ENCODE measurements at regions not wholly inside any gene's neighbourhood (a gene's known extent, or its start where the extent isn't known, plus 50 kb on each side); places are given as distances from the start of the nearest gene placed in this dataset.

DNA sequence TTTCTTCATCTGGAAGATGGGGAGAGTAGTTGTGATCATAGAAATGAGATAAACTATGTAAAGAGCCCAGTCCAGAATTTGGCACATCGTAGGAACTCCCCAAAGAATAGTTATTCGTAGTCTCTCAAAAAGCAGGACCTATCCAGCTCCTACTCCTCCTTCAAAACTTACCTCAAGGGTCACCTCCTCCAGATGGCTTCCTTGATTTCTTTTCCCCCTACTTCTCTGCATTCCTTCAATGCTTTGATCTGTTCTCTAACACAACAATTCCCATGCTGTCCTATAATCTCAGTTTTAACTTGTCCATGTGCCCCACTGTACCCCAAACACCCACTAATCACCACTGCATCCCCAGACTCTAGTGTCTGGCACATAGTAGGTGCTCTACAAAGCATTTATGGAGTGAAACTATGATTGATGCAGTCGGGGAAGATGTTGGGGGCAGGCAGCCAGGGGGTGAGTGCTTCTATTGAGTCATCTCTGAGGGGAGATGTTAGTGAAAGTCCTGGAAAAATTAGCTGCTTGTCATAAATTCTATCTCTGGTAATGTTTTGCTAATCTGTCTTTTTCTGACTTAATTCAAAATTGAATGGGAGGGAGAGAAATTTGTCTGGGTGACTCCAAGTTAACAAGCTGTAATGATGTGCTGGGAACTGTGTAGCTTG is 181.3 kb upstream of the KCNG1 start:
- TF ChIP-seq POLR2AphosphoS5 (IDR thresholded peaks at IDR 0.05; ENCODE audit: low read depth, low read length) = no peak
- no peak for TF ChIP-seq POLR2A (IDR thresholded peaks at IDR 0.05; ENCODE audit: low read depth, low read length)
- no peak for TF ChIP-seq TAF1 (IDR thresholded peaks at IDR 0.05; ENCODE audit: borderline replicate concordance, low read depth, low read length)
